Gastroesophageal sphincter (tissue), 3 donors: ENCODE measurements at regions not wholly inside any gene's neighbourhood (a gene's known extent, or its start where the extent isn't known, plus 50 kb on each side); places are given as distances from the start of the nearest gene placed in this dataset.

ENCODE experiments used
- CTCF ChIP-seq, 4 experiments: fragments of 200-600 bp in 2 of 4; fragments of 450-650 bp in 2 of 4; sonication (generic) in 1 of 4; IDR thresholded peaks; one replicate each; pipeline ENCODE4 v1.5.1; 2017 to 2019; ENCODE audit warnings: antibody characterized with exemption in 4 of 4, mild to moderate bottlenecking in 2 of 4, moderate library complexity in 2 of 4
- EP300 ChIP-seq: sonication (generic); formaldehyde crosslinking; IDR thresholded peaks from one replicate; pipeline ENCODE4 v1.6.1; 2017; ENCODE audit warnings: antibody characterized with exemption, mild to moderate bottlenecking
- POLR2A ChIP-seq, 2 donors: fragments of 450-650 bp; IDR thresholded peaks; one replicate each; pipeline ENCODE4 v1.6.1; 2017; ENCODE audit warnings: antibody characterized with exemption in 2 of 2, mild to moderate bottlenecking in 2 of 2, moderate library complexity in 1 of 2
- POLR2AphosphoS5 ChIP-seq: sonication (generic); formaldehyde crosslinking; IDR thresholded peaks from one replicate; pipeline ENCODE4 v1.6.1; 2017; ENCODE audit warnings: antibody characterized with exemption

GRCh38 chr6:156555116-156555515 is 222.1 kb upstream of the ARID1B start:
- TF ChIP-seq EP300 = no peak
- no peak for TF ChIP-seq CTCF (IDR thresholded peaks at IDR 0.05)
- TF ChIP-seq POLR2A (IDR thresholded peaks at IDR 0.05) = no peak
- TF ChIP-seq POLR2AphosphoS5 = no peak
